Activated CD4-positive, alpha-beta memory T cell treated with anti-CD3 and anti-CD28 coated beads, Interleukin-2, amount 10 ng/mL, durations not matched to agents 7 days and 5 days (primary cell): ENCODE measurements at regions not wholly inside any gene's neighbourhood (a gene's known extent, or its start where the extent isn't known, plus 50 kb on each side); places are given as distances from the start of the nearest gene placed in this dataset.
A peak's percentile ranks its signal among the peaks of the same experiment; 100 is the strongest.

Experiments
- CTCF ChIA-PET: fragments of 350-600 bp; sonication (Branson Sonifier 250); formaldehyde crosslinking; loops from one replicate; lab custom pipeline; 2021; ENCODE audit warnings: antibody characterized with exemption, inconsistent platforms; lab: Charles Lee
- POLR2A ChIA-PET: fragments of 350-600 bp; sonication (Branson Sonifier 250); formaldehyde crosslinking; loops from one replicate; lab custom pipeline; 2021; ENCODE audit warnings: antibody characterized with exemption; lab: Charles Lee
- DNase-seq: peaks from one replicate; pipeline ENCODE4 v3.0.0-alpha.2; 2020
- H3K27ac Mint-ChIP-seq: one replicate; pipeline ENCODE4 v1.8.0; 2021; ENCODE audit warnings: mild to moderate bottlenecking, mixed read lengths
- H3K27me3 Mint-ChIP-seq: one replicate; pipeline ENCODE4 v1.8.0; 2021; ENCODE audit warnings: mixed read lengths
- H3K36me3 Mint-ChIP-seq: one replicate; pipeline ENCODE4 v1.8.0; 2021; ENCODE audit warnings: low read depth, mixed read lengths
- H3K4me1 Mint-ChIP-seq: one replicate; pipeline ENCODE4 v1.8.0; 2021; ENCODE audit warnings: mixed read lengths
- H3K4me3 Mint-ChIP-seq: one replicate; pipeline ENCODE4 v1.8.0; 2021; ENCODE audit warnings: mild to moderate bottlenecking, mixed read lengths
- H3K9me3 Mint-ChIP-seq: one replicate; pipeline ENCODE4 v1.8.0; 2021; ENCODE audit warnings: mixed read lengths

DNA sequence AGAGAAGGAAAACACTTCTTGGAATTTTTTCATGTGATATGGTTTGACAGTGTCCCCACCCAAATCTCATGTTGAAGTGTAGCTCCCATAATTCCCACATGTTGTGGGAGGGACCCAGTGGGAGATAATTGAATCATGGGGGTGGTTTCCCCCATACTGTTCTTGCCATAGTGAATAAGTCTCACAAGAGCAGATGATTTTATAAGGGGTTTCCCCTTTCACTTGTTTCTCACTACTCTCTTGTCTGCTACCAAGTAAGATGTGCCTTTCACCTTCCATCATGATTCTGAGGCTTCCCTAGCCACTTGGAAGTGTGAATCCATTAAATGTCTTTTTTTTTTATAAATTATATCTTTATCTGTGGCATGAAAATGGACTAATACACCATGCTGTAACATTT lies 250.7 kb downstream of the LPIN1 start:
- ChIA-PET POLR2A (no interaction called here), CTCF (no interaction called here)
- Mint-ChIP-seq H3K4me3 (no peak overlapping the region), H3K36me3 (no peaks in the 10 kb centered on the region), H3K4me1 (no peaks in the 10 kb centered on the region), H3K27me3 (peaks cover 18% of the 10 kb centered on the region), H3K27ac (no peak overlapping the region), H3K9me3 (peaks cover 7% of the 10 kb centered on the region)
- no peak for DNase-seq

DNA sequence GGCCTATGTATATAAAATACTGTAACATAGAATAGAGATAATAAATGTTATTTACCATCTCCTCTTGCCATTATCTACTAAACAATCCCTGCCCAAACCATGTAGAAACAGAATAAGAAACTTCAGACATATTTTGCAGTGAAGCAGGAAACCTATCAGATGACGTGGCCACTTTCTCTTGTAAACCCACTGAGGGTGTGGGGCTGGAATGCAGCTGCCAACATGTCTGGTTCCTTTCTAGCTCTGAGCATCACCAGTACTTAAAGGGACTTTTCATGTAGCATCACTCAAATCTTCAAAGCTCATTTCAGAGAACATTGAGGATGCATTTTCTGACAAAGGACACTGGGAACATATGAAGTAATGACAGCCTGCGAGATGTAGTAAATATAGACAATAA lies 251.8 kb downstream of the LPIN1 start:
- ChIA-PET POLR2A (no interaction called here), CTCF (no interaction called here)
- H3K27ac Mint-ChIP-seq, result no peak overlapping the region
- H3K36me3 Mint-ChIP-seq, result no peaks in the 10 kb centered on the region
- no peak for DNase-seq
- H3K4me3 Mint-ChIP-seq, result no peak overlapping the region
- H3K27me3 Mint-ChIP-seq, result peaks cover 22% of the 10 kb centered on the region
- H3K9me3 Mint-ChIP-seq, result peaks cover 7% of the 10 kb centered on the region
- H3K4me1 Mint-ChIP-seq, result no peaks in the 10 kb centered on the region

DNA sequence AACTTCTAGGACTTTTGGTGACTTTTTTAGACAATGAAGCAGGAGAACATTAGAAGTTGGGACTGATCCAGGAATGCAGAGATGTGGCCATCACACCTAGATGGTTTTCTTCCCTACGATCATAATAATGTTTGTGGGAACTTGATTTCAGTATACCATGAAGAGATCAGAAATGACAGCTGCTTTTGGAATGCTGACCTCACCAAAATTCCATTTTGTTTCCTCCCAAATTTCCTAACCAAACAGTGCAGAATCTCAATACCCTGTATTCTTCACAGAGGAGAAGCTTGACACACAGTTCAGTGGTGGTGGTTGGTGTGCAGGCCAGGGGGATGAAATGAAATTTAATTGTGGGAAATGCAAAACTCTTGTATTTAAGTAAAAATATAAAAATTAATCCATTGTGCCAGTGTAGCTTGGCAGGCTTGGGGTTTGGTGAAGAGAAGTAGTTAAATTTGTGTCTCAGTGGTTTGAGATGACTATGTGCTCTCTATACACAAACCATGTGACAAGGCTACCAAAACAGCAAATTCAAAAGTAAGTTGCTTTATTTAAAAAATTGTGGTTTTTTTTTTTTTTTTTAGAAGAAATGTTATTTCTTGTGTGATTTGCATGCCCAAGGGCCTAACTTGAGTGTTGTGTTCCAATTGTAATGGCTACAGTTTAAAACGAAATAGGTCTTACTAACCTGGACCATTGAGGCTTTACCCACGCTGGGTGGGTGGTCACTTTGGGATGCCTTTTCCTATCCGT lies 252.4 kb downstream of the LPIN1 start:
- ChIA-PET POLR2A (no interaction called here), CTCF (no interaction called here)
- Mint-ChIP-seq H3K27me3 (peaks cover 25% of the 10 kb centered on the region), H3K36me3 (no peaks in the 10 kb centered on the region), H3K4me1 (no peaks in the 10 kb centered on the region), H3K27ac (no peak overlapping the region), H3K9me3 (peaks cover 7% of the 10 kb centered on the region), H3K4me3 (no peak overlapping the region)
- DNase-seq, result no peak

- Mint-ChIP-seq H3K27ac (no peak overlapping the region), H3K4me3 (no peak overlapping the region), H3K27me3 (peaks cover 29% of the 10 kb centered on the region), H3K9me3 (no peaks in the 10 kb centered on the region), H3K4me1 (no peaks in the 10 kb centered on the region), H3K36me3 (no peaks in the 10 kb centered on the region)
- ChIA-PET POLR2A (no interaction called here), CTCF (no interaction called here)
- DNase-seq, result no peak
Measured at GRCh38 chr2:12001621-12002020, 255.2 kb downstream of the LPIN1 start.

DNA sequence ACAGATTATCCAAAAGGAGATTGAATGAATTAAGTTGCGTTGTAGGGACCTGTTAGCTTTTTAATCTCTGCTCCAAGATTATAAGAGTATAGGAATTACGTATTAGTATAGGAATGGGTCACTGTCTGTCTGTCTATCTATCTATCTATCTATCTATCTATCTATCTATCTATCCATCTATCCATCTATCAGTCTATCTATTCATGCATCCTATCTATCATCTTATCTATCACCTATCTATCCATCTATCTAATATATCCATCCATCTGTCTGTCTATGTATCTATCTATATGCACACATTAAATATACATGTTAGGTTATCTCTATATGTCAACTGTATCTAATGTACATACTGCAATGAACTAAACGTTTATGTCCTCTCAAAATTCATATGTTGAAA lies 255.8 kb downstream of the LPIN1 start:
- Mint-ChIP-seq H3K27me3 (peaks cover 31% of the 10 kb centered on the region), H3K9me3 (no peaks in the 10 kb centered on the region)

GRCh38 chr2:12004713-12005112 lies 258.3 kb downstream of the LPIN1 start:
- CTCF ChIA-PET, result no interaction called here
- H3K27ac Mint-ChIP-seq, result no peak overlapping the region
- POLR2A ChIA-PET, result no interaction called here
- H3K27me3 Mint-ChIP-seq, result peaks cover 42% of the 10 kb centered on the region
- H3K4me3 Mint-ChIP-seq, result no peak overlapping the region
- no peaks in the 10 kb centered on the region for H3K9me3 Mint-ChIP-seq
- H3K36me3 Mint-ChIP-seq, result no peaks in the 10 kb centered on the region
- DNase-seq, result no peak
- no peaks in the 10 kb centered on the region for H3K4me1 Mint-ChIP-seq

More for the DNA sequence above, 255.8 kb downstream of the LPIN1 start:
- Mint-ChIP-seq H3K36me3 (no peaks in the 10 kb centered on the region), H3K4me3 (no peak overlapping the region), H3K27ac (no peak overlapping the region), H3K4me1 (no peaks in the 10 kb centered on the region)
- POLR2A ChIA-PET, result no interaction called here
- DNase-seq, result no peak
- CTCF ChIA-PET, result no interaction called here

- H3K27me3 Mint-ChIP-seq, result peaks cover 42% of the 10 kb centered on the region
- H3K27ac Mint-ChIP-seq, result no peak overlapping the region
- POLR2A ChIA-PET, result no interaction called here
- H3K36me3 Mint-ChIP-seq, result no peaks in the 10 kb centered on the region
- peak; percentile 38 for DNase-seq
- H3K4me3 Mint-ChIP-seq, result no peak overlapping the region
- H3K9me3 Mint-ChIP-seq, result no peaks in the 10 kb centered on the region
- CTCF ChIA-PET, result no interaction called here
- H3K4me1 Mint-ChIP-seq, result no peaks in the 10 kb centered on the region
Measured at GRCh38 chr2:12005886-12006681, 259.7 kb downstream of the LPIN1 start.

GRCh38 chr2:12006850-12007249 lies 260.4 kb downstream of the LPIN1 start:
- no peaks in the 10 kb centered on the region for H3K4me1 Mint-ChIP-seq
- H3K4me3 Mint-ChIP-seq, result no peak overlapping the region
- no peak overlapping the region for H3K27ac Mint-ChIP-seq
- ChIA-PET CTCF (no interaction called here), POLR2A (no interaction called here)
- H3K27me3 Mint-ChIP-seq, result peaks cover 41% of the 10 kb centered on the region
- no peak for DNase-seq
- H3K9me3 Mint-ChIP-seq, result no peaks in the 10 kb centered on the region
- no peaks in the 10 kb centered on the region for H3K36me3 Mint-ChIP-seq

GRCh38 chr2:12007282-12007681 lies 260.9 kb downstream of the LPIN1 start:
- Mint-ChIP-seq H3K4me3 (no peak overlapping the region), H3K27ac (no peak overlapping the region), H3K4me1 (no peaks in the 10 kb centered on the region), H3K27me3 (peaks cover 39% of the 10 kb centered on the region), H3K9me3 (no peaks in the 10 kb centered on the region), H3K36me3 (no peaks in the 10 kb centered on the region)
- DNase-seq, result no peak
- ChIA-PET POLR2A (no interaction called here), CTCF (no interaction called here)

DNA sequence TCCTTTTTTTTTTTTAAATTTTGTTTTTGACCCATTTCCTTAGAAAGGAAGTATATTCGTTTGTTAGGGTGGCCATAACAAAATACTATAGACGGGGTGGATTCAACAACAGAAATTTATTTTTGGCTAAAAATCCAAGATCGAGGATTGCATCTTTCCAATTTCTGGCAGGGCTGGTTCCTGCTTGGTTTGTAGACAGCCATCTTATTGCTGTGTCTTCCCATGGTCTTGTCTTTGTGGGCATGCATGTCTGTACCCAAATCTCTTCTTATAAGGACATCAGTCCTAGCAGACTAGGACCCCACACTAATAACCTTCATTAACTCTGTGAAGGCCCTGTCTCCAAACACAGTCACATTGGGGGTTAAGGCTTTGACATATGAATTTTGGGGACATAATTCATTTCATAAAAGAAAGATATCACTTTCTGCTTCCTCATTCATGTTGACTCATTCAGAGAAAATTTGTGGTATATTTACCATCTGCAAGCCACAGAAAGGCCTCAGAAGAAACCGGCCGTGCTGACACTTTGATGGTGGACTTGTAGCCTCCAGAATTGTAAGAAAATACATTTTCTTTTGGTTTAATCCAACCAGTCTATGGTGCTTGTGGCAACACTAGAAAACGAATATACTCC lies 262.1 kb downstream of the LPIN1 start:
- H3K27me3 Mint-ChIP-seq, result peaks cover 39% of the 10 kb centered on the region
- H3K36me3 Mint-ChIP-seq, result no peaks in the 10 kb centered on the region
- CTCF ChIA-PET, result no interaction called here
- POLR2A ChIA-PET, result no interaction called here
- H3K27ac Mint-ChIP-seq, result no peak overlapping the region
- H3K4me3 Mint-ChIP-seq, result no peak overlapping the region
- no peak for DNase-seq
- H3K4me1 Mint-ChIP-seq, result no peaks in the 10 kb centered on the region
- no peaks in the 10 kb centered on the region for H3K9me3 Mint-ChIP-seq

- no peak overlapping the region for H3K27ac Mint-ChIP-seq
- POLR2A ChIA-PET, result no interaction called here
- CTCF ChIA-PET, result no interaction called here
Measured at GRCh38 chr2:12009323-12009905, 263.0 kb downstream of the LPIN1 start.

DNA sequence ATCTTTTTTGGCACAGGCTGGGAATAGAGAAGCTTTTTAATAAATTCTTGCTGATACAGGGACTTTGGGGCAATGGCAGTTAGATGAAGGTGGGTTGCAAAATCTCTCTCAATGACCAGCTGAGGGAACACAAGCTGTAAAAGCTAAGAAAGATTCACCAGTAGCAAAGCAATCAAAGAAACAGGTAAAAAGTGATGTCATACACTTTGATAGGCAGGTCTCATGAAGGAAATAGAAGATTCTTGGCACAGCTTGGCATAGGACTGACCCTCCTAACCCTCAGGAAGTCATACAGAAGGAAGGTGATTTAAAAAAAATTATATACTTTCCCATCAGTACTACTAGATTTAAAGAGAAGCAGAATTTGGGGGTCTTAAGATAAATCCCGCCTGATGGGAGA lies 263.6 kb downstream of the LPIN1 start:
- Mint-ChIP-seq H3K36me3 (no peaks in the 10 kb centered on the region), H3K27me3 (peaks cover 37% of the 10 kb centered on the region), H3K27ac (no peak overlapping the region), H3K4me1 (no peaks in the 10 kb centered on the region), H3K9me3 (no peaks in the 10 kb centered on the region), H3K4me3 (no peak overlapping the region)
- POLR2A ChIA-PET, result no interaction called here
- CTCF ChIA-PET, result no interaction called here
- no peak for DNase-seq

More at GRCh38 chr2:12009323-12009905, 263.0 kb downstream of the LPIN1 start:
- no peak for DNase-seq
- H3K4me3 Mint-ChIP-seq, result no peak overlapping the region
- H3K36me3 Mint-ChIP-seq, result no peaks in the 10 kb centered on the region
- H3K4me1 Mint-ChIP-seq, result no peaks in the 10 kb centered on the region
- peaks cover 37% of the 10 kb centered on the region for H3K27me3 Mint-ChIP-seq
- no peaks in the 10 kb centered on the region for H3K9me3 Mint-ChIP-seq

DNA sequence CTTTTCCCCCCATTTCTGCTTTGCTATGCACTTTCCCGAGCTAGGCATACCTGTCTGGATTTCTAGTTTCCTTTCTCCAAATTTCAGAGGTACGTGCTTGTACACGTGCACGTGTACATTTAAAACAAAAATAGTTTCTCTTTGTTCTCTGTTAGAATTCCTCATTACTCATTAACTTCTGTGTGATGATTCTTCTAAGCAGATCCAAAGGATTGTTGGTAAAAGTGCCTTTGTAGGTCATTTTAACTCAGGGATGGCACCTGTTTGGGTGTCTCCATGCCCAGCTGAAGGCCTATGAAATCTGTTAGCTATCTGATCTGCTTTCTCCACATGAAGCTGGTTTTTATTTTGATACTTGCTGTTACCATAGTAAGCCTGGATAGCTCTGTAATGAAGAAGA lies 264.3 kb downstream of the LPIN1 start:
- Mint-ChIP-seq H3K9me3 (no peaks in the 10 kb centered on the region), H3K36me3 (no peaks in the 10 kb centered on the region), H3K27ac (no peak overlapping the region), H3K27me3 (peaks cover 36% of the 10 kb centered on the region), H3K4me3 (no peak overlapping the region), H3K4me1 (no peaks in the 10 kb centered on the region)
- no peak for DNase-seq
- CTCF ChIA-PET, result no interaction called here
- POLR2A ChIA-PET, result no interaction called here
